Choroid plexus epithelial cell (primary cell): ENCODE measurements at regions not wholly inside any gene's neighbourhood (a gene's known extent, or its start where the extent isn't known, plus 50 kb on each side); places are given as distances from the start of the nearest gene placed in this dataset.
A peak's percentile ranks its signal among the peaks of the same experiment; 100 is the strongest.

Experiments used
- DNase-seq: peaks from one replicate; pipeline ENCODE4 v3.0.0-alpha.2; 2010; ENCODE audit warnings: low read depth
- H3K4me3 ChIP-seq: 2 replicates; pipeline ENCODE4 v1.5.1; 2011; ENCODE audit warnings: low read depth, mild to moderate bottlenecking, control low read depth, low read length, moderate library complexity
- CTCF ChIP-seq: conservative IDR thresholded peaks from 2 replicates; pipeline ENCODE4 v1.5.1; 2011; ENCODE audit warnings: low read depth, mild to moderate bottlenecking, control low read depth, inconsistent platforms, low read length, moderate library complexity

GRCh38 chr3:193853511-193854219, 260.7 kb downstream of the OPA1 start:
- DNase-seq: no peak
- no peak for TF ChIP-seq CTCF
- no peak overlapping the region for H3K4me3 ChIP-seq

GRCh38 chr3:193857996-193858395, 265.0 kb downstream of the OPA1 start:
- no peak overlapping the region for H3K4me3 ChIP-seq
- DNase-seq: peak; percentile 96
- TF ChIP-seq CTCF: no peak

- no peak overlapping the region for H3K4me3 ChIP-seq
- no peak for TF ChIP-seq CTCF
- DNase-seq: no peak
Measured at GRCh38 chr3:193859195-193859594, 266.2 kb downstream of the OPA1 start.

GRCh38 chr3:193861012-193861411, 268.0 kb downstream of the OPA1 start:
- no peak for TF ChIP-seq CTCF
- no peak overlapping the region for H3K4me3 ChIP-seq

GRCh38 chr3:193862843-193863242, 269.8 kb downstream of the OPA1 start:
- DNase-seq: no peak
- TF ChIP-seq CTCF: no peak
- H3K4me3 ChIP-seq: no peak overlapping the region

More at GRCh38 chr3:193861012-193861411, 268.0 kb downstream of the OPA1 start:
- DNase-seq: no peak

- no peak for TF ChIP-seq CTCF
- H3K4me3 ChIP-seq: no peak overlapping the region
- no peak for DNase-seq
Measured at GRCh38 chr3:193863657-193864357, 270.8 kb downstream of the OPA1 start.

- TF ChIP-seq CTCF: no peak
- H3K4me3 ChIP-seq: no peak overlapping the region
- DNase-seq: no peak
Measured at GRCh38 chr3:193865339-193865738, 270.6 kb upstream of the HES1 start.
